HEK293T (cell line): ENCODE measurements at regions not wholly inside any gene's neighbourhood (a gene's known extent, or its start where the extent isn't known, plus 50 kb on each side); places are given as distances from the start of the nearest gene placed in this dataset.

Experiments
- BHLHE40 ChIP-seq: fragments of 450-650 bp; IDR thresholded peaks from 2 replicates; pipeline ENCODE4 v1.6.1; 2016; ENCODE audit warnings: mild to moderate bottlenecking, moderate library complexity, borderline replicate concordance
- FOXM1 ChIP-seq: fragments of 450-650 bp; IDR thresholded peaks from 2 replicates; pipeline ENCODE4 v1.6.1; 2017; ENCODE audit warnings: mild to moderate bottlenecking, borderline replicate concordance
- LEF1 ChIP-seq: fragments of 450-650 bp; IDR thresholded peaks from 2 replicates; pipeline ENCODE4 v1.6.1; 2017; ENCODE audit warnings: mild to moderate bottlenecking, borderline replicate concordance
- SUZ12 ChIP-seq: fragments of 450-650 bp; IDR thresholded peaks from 2 replicates; pipeline ENCODE4 v1.6.1; 2016; ENCODE audit warnings: mild to moderate bottlenecking
- TARDBP ChIP-seq: fragments of 450-650 bp; IDR thresholded peaks from 2 replicates; pipeline ENCODE4 v1.6.1; 2016

- TF ChIP-seq TARDBP (no peak), BHLHE40 (no peak), LEF1 (no peak), SUZ12 (no peak), FOXM1 (no peak)
These were observed 100.1 kb downstream of the ERCC5 start for GRCh38 chr13:102945886-102946285.
